HG02973 (cell line): ENCODE measurements at regions not wholly inside any gene's neighbourhood (a gene's known extent, or its start where the extent isn't known, plus 50 kb on each side); places are given as distances from the start of the nearest gene placed in this dataset.

Source experiments
- ATAC-seq: cut with Tn5 transposase; IDR thresholded peaks from one replicate; pipeline ENCODE4 v1.9.1; 2021; ENCODE audit warnings: moderate library complexity; ENCODE audit not compliant: unreplicated experiment

- ATAC-seq: no peak
Measured at GRCh38 chrX:11040405-11040804, 70.7 kb upstream of the HCCS start.

- no peak for ATAC-seq
Measured at GRCh38 chrX:11040996-11041395, 70.1 kb upstream of the HCCS start.

GRCh38 chrX:11050013-11050412 is 61.1 kb upstream of the HCCS start:
- ATAC-seq: no peak

DNA sequence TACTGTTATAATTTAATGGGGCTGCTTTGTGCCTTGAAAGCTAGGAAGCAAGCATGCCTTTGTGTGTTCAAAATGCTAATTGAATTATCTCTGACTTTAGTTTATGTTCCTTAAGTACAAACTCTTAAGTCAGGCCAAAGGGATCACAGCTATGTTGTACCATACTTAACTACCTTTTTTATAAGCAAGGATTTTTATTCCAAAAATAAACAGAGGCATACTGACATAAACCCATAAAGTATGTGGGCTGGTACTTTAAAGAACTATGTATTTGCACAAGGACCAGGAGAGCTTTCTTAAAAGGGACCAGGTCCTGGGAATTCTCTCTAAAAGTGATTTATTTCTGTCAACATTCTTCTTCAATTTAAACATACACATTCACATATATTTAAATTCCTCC is 57.8 kb upstream of the HCCS start:
- ATAC-seq: no peak

DNA sequence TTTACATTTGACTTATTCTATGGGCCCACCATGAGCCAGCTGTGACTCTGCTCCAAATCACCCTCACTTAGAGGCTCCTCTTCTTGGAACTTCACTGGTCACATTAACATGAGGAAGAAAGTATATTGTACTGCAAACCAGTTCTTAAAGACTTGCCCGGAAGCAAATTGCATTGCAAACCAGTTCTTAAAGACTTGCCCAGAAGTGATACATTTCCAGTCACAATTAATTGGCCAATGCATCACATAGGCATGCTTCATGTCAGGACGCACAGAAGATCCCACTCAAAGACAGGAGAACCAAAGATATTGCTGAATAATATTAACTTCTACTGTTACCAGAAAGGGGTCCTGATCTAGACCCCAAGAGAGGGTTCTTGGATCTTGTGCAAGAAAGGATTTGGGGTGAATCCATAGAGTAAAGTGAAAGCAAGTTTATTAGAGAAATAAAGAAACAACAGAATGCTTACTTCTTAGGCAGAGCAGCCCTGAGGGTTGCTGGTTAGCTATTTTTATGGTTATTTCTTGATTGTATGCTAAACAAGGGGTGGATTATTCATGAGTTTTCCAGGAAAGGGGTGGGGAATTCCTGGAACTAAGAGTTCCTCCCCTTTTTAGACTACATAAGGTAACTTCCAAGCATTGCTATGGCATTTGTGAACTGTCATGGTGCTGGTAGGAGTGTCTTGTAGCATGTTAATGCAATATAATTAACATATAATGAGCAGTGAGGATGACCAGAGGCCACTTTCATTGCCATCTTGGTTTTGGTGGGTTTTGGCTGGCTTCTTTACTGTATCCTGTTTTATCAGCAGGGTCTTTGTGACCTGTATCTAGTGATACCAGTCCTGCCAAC is 54.6 kb upstream of the HCCS start:
- ATAC-seq: no peak

DNA sequence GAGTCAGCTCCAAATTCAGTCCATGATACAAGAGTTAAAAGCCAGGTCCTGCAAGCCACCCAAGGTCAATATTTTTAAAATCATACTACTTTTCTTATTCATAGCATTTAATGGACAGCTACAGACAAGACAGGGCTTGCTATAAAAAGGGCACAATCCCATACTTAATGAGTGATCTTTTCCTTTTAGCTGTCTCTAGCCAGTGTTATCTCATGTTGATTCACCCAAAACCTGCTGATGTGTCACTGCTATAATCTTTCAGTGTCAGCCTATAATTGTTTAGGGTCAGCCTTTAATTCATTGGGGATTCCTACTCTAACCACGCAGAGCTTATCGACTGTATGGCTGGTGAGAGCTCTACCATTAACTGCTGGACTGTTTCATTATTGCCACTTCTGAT is 51.2 kb upstream of the HCCS start:
- no peak for ATAC-seq
